Activated naive CD8-positive, alpha-beta T cell treated with anti-CD3 and anti-CD28 coated beads for 36 hours (primary cell): ENCODE measurements at regions not wholly inside any gene's neighbourhood (a gene's known extent, or its start where the extent isn't known, plus 50 kb on each side); places are given as distances from the start of the nearest gene placed in this dataset.

ENCODE experiments used
- DNase-seq: peaks from one replicate; pipeline ENCODE4 v3.0.0; 2021
- H3K27ac Mint-ChIP-seq: one replicate; pipeline ENCODE4 v1.8.0; 2022; ENCODE audit warnings: mild to moderate bottlenecking, moderate library complexity, mixed read lengths
- H3K27me3 Mint-ChIP-seq: one replicate; pipeline ENCODE4 v1.8.0; 2022; ENCODE audit warnings: mild to moderate bottlenecking, mixed read lengths
- H3K36me3 Mint-ChIP-seq: one replicate; pipeline ENCODE4 v1.8.0; 2021; ENCODE audit warnings: mild to moderate bottlenecking, mixed read lengths
- H3K4me1 Mint-ChIP-seq: one replicate; pipeline ENCODE4 v1.8.0; 2021; ENCODE audit warnings: mixed read lengths
- H3K4me3 Mint-ChIP-seq: one replicate; pipeline ENCODE4 v1.8.0; 2022; ENCODE audit warnings: mild to moderate bottlenecking, moderate library complexity, mixed read lengths
- H3K9me3 Mint-ChIP-seq: one replicate; pipeline ENCODE4 v1.8.0; 2022; ENCODE audit warnings: mixed read lengths

- no peaks in the 10 kb centered on the region for H3K36me3 Mint-ChIP-seq
- H3K9me3 Mint-ChIP-seq, result peaks cover 1% of the 10 kb centered on the region
- H3K4me3 Mint-ChIP-seq, result no peak overlapping the region
- H3K27ac Mint-ChIP-seq, result no peak overlapping the region
- H3K27me3 Mint-ChIP-seq, result no peaks in the 10 kb centered on the region
- DNase-seq, result no peak
- H3K4me1 Mint-ChIP-seq, result no peaks in the 10 kb centered on the region
Measured at GRCh38 chr18:28831476-28831875, 654.5 kb upstream of the CDH2 start.

GRCh38 chr18:28826107-28826506, 649.2 kb upstream of the CDH2 start:
- no peaks in the 10 kb centered on the region for H3K4me1 Mint-ChIP-seq
- H3K27me3 Mint-ChIP-seq, result no peaks in the 10 kb centered on the region
- no peak overlapping the region for H3K27ac Mint-ChIP-seq
- no peak overlapping the region for H3K4me3 Mint-ChIP-seq
- H3K9me3 Mint-ChIP-seq, result peaks cover 6% of the 10 kb centered on the region
- H3K36me3 Mint-ChIP-seq, result no peaks in the 10 kb centered on the region
- no peak for DNase-seq

DNA sequence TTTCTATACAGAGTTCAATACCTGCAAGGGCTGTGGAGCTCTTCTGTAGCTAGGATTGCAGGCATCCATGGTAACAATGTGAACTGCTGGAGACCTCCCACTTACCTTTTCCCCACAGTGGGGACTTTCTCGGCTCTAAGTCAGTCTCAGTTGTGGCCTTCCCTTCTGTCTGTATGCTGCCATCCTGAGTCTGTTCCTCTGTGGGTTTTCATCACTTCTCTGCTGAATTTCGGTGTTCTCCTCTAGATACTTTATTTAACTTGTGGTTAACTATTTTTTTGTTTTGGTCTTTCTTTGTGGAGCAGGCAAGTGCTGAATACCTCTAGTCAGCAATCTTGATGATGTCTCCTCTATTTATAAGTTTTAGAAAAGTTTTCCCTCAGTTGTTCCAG, 647.2 kb upstream of the CDH2 start:
- H3K27ac Mint-ChIP-seq, result no peak overlapping the region
- peaks cover 6% of the 10 kb centered on the region for H3K9me3 Mint-ChIP-seq
- H3K36me3 Mint-ChIP-seq, result no peaks in the 10 kb centered on the region
- no peak for DNase-seq
- H3K27me3 Mint-ChIP-seq, result no peaks in the 10 kb centered on the region
- H3K4me1 Mint-ChIP-seq, result no peaks in the 10 kb centered on the region
- H3K4me3 Mint-ChIP-seq, result no peak overlapping the region

GRCh38 chr18:28823506-28824182, 646.7 kb upstream of the CDH2 start:
- Mint-ChIP-seq H3K27ac (no peak overlapping the region), H3K36me3 (no peaks in the 10 kb centered on the region), H3K4me1 (no peaks in the 10 kb centered on the region), H3K4me3 (no peak overlapping the region), H3K9me3 (peaks cover 6% of the 10 kb centered on the region), H3K27me3 (no peaks in the 10 kb centered on the region)
- no peak for DNase-seq

DNA sequence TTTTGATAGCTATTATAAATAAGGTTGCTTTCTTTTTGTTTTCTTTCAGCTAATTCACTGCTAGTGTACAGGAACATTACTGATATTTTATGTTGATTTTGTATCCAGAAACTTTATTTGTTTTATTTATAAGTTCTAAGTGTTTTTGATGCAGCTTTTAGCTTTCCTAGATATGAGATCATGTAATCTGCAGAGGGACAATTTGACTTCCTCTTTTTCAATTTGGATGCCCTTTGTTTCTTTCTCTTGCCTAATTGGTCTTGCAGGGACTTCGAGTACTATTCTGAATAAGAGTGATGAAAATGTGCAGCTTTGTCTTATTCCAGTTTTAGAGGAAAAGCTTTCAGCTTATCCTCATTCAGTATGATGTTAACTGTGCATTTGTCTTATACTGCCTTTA, 643.4 kb upstream of the CDH2 start:
- DNase-seq, result no peak
- H3K4me3 Mint-ChIP-seq, result no peak overlapping the region
- H3K27ac Mint-ChIP-seq, result no peak overlapping the region
- H3K36me3 Mint-ChIP-seq, result no peaks in the 10 kb centered on the region
- no peaks in the 10 kb centered on the region for H3K27me3 Mint-ChIP-seq
- H3K4me1 Mint-ChIP-seq, result no peaks in the 10 kb centered on the region
- peaks cover 6% of the 10 kb centered on the region for H3K9me3 Mint-ChIP-seq

DNA sequence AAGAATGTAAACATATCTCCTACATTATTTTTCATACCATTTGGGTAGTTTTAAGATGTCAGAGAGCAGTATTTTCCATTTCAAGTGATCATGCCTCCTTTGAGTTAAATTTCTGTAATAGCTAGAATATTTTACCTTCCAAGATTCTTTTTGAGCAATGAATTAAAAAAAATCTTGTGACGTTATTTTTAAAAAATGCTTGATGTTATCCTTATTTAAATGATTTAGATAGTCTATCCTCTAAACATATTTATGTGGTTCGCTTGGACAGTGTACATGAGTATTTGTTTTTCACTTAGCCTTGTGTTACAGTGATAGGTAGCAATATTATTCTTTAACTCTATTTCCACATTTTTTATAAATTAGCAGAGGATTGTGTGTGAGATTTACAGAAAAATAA, 639.2 kb upstream of the CDH2 start:
- no peak for DNase-seq
- H3K36me3 Mint-ChIP-seq, result no peaks in the 10 kb centered on the region
- no peaks in the 10 kb centered on the region for H3K27me3 Mint-ChIP-seq
- H3K4me1 Mint-ChIP-seq, result no peaks in the 10 kb centered on the region
- H3K4me3 Mint-ChIP-seq, result no peak overlapping the region
- no peak overlapping the region for H3K27ac Mint-ChIP-seq
- peaks cover 6% of the 10 kb centered on the region for H3K9me3 Mint-ChIP-seq

- no peaks in the 10 kb centered on the region for H3K4me1 Mint-ChIP-seq
- no peaks in the 10 kb centered on the region for H3K27me3 Mint-ChIP-seq
- H3K36me3 Mint-ChIP-seq, result no peaks in the 10 kb centered on the region
- DNase-seq, result no peak
- no peak overlapping the region for H3K4me3 Mint-ChIP-seq
- H3K9me3 Mint-ChIP-seq, result peaks cover 7% of the 10 kb centered on the region
- H3K27ac Mint-ChIP-seq, result no peak overlapping the region
Measured at GRCh38 chr18:28814365-28814764, 637.4 kb upstream of the CDH2 start.

GRCh38 chr18:28808373-28808772, 631.4 kb upstream of the CDH2 start:
- Mint-ChIP-seq H3K9me3 (peaks cover 16% of the 10 kb centered on the region), H3K4me3 (no peak overlapping the region), H3K4me1 (no peaks in the 10 kb centered on the region), H3K36me3 (no peaks in the 10 kb centered on the region), H3K27me3 (no peaks in the 10 kb centered on the region), H3K27ac (no peak overlapping the region)
- DNase-seq, result no peak

DNA sequence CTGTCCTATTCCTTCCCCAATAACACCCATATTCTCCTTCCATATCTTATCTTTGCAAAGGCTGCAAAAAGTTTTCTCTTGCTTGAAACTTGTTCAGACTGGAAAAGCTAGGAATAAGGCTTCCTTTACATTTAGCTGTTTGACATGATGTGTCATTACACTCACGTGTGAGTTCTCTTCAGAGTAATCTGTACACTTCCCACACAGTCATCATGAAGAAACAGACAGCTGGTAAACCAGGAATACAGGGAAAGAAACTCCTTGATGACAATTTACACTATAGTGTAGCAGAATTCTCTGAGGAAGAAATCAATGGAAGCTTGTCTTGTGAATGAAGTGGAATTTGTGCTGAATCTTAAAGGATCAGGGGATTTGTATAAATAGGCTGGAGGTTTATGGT, 628.6 kb upstream of the CDH2 start:
- H3K27me3 Mint-ChIP-seq, result no peaks in the 10 kb centered on the region
- peaks cover 13% of the 10 kb centered on the region for H3K9me3 Mint-ChIP-seq
- no peaks in the 10 kb centered on the region for H3K36me3 Mint-ChIP-seq
- H3K4me1 Mint-ChIP-seq, result no peaks in the 10 kb centered on the region
- DNase-seq, result no peak
- no peak overlapping the region for H3K4me3 Mint-ChIP-seq
- no peak overlapping the region for H3K27ac Mint-ChIP-seq

DNA sequence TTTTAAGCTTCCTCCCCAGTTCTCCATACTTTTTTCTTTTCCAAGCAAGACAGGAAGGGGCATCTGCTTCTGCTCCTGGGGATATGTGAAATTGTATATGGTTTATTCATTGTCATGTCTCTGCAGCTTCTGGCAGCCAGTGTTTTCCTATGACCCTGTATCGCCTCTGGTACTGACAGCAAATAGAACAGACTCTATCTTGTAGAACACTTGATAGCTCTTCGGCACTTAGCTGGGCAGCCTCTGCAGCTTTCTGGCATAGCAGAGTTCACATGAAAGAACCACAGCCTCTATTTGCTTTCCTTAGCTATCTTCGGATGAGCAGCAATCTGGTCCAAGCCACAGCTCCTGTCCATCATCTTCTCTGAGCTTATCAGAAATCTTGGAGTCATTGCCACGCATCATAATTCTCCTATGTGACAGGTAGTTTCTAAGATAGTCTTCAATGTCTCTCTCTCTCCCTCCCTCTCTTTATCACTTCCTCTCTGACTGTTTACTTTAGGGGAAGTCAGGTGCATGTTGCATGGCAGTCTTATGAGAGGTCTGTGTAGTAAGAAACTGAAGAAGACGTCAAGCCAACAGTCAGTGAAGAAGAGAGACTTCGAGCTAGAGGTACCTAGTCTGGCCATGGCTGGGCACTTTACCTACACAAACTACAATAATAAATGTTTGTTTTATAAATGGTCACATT, 627.7 kb upstream of the CDH2 start:
- no peak overlapping the region for H3K4me3 Mint-ChIP-seq
- H3K9me3 Mint-ChIP-seq, result peaks cover 15% of the 10 kb centered on the region
- no peaks in the 10 kb centered on the region for H3K36me3 Mint-ChIP-seq
- H3K27me3 Mint-ChIP-seq, result no peaks in the 10 kb centered on the region
- no peaks in the 10 kb centered on the region for H3K4me1 Mint-ChIP-seq
- DNase-seq, result no peak
- H3K27ac Mint-ChIP-seq, result no peak overlapping the region

DNA sequence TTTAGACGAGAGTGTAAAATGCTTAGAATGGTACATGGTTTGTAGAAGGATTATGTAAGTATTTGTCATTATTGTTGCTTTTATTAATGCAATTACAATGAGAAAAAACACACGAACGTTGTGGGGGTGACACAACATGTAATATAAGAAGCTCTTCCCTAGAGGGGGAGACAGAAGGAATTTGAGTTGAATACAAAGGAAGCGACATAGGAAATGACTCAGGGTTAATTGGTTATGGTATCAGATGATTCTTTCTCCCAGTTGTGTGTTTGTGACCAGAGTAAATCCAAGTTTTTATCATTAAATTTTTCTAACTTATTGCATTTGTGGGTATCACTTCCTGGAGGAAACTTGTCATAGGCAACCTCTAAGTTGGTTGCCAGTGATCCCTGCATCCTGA, 625.6 kb upstream of the CDH2 start:
- DNase-seq, result no peak
- Mint-ChIP-seq H3K27me3 (no peaks in the 10 kb centered on the region), H3K36me3 (no peaks in the 10 kb centered on the region), H3K27ac (no peak overlapping the region), H3K4me3 (no peak overlapping the region), H3K9me3 (peaks cover 8% of the 10 kb centered on the region), H3K4me1 (no peaks in the 10 kb centered on the region)

DNA sequence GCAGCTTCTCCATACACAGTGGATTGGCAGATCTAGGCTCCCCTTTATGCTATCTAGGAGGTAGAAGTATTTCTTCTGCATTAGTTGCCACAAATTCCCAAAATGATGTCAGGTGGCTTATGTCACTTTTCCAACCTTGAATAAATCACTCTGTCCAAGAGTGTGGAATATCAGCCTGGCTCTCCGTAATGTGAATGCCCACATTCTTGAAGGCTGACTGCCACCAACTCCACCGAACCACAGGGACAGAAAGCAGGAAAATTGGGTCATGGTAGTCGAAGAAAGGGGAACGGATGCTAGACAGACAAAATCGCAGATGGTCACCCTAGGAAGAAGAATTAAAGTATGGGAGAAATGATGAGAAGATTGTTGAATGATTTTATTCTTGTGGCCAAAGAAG, 624.9 kb upstream of the CDH2 start:
- no peak for DNase-seq
- no peak overlapping the region for H3K4me3 Mint-ChIP-seq
- peaks cover 6% of the 10 kb centered on the region for H3K9me3 Mint-ChIP-seq
- no peak overlapping the region for H3K27ac Mint-ChIP-seq
- H3K36me3 Mint-ChIP-seq, result no peaks in the 10 kb centered on the region
- no peaks in the 10 kb centered on the region for H3K4me1 Mint-ChIP-seq
- no peaks in the 10 kb centered on the region for H3K27me3 Mint-ChIP-seq

DNA sequence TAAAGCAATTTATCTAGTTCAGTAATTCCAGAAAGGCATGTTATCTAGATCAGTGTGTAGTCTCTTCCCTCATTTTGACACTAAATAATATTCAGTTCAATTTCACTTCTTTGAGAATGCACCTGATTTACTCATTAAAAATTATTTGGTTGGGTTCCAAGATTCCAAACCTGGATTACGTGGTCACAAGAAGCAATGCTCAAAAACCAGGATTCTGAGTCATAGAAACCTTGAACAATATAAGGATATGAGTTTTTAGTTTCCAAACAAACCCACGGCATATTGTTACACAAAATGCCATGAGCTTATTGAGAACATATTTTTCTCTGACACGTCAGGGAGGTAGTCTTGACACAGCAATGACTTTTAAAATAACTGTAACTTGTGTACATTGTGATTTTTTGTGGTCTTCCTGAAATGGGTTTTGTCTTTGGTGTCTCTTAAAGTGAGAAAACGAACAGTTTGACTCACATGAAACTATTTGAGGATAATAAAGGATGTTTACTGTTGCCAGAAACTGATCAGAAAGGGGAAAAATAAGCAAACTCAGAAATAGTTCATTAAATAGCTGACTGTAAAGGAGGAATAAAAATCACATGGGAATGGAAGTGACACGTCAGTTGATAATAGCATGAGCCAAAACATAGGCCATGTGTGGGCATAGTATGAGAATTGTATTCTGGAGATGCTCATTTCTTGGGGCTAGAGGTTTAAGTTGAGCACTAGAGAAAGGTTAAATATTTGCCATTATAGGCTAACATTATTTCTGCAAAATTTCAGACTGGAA, 617.7 kb upstream of the CDH2 start:
- H3K36me3 Mint-ChIP-seq, result no peaks in the 10 kb centered on the region
- H3K27ac Mint-ChIP-seq, result no peak overlapping the region
- no peaks in the 10 kb centered on the region for H3K4me1 Mint-ChIP-seq
- no peaks in the 10 kb centered on the region for H3K27me3 Mint-ChIP-seq
- H3K9me3 Mint-ChIP-seq, result peaks cover 9% of the 10 kb centered on the region
- no peak overlapping the region for H3K4me3 Mint-ChIP-seq
- no peak for DNase-seq

- H3K4me3 Mint-ChIP-seq, result no peak overlapping the region
- no peak overlapping the region for H3K27ac Mint-ChIP-seq
- H3K9me3 Mint-ChIP-seq, result peaks cover 9% of the 10 kb centered on the region
- no peaks in the 10 kb centered on the region for H3K36me3 Mint-ChIP-seq
- DNase-seq, result no peak
- H3K27me3 Mint-ChIP-seq, result no peaks in the 10 kb centered on the region
- H3K4me1 Mint-ChIP-seq, result no peaks in the 10 kb centered on the region
Measured at GRCh38 chr18:28793901-28794300, 617.0 kb upstream of the CDH2 start.

GRCh38 chr18:28792404-28793086, 615.6 kb upstream of the CDH2 start:
- DNase-seq, result no peak
- H3K27ac Mint-ChIP-seq, result no peak overlapping the region
- no peaks in the 10 kb centered on the region for H3K36me3 Mint-ChIP-seq
- H3K4me3 Mint-ChIP-seq, result no peak overlapping the region
- no peaks in the 10 kb centered on the region for H3K27me3 Mint-ChIP-seq
- no peaks in the 10 kb centered on the region for H3K4me1 Mint-ChIP-seq
- H3K9me3 Mint-ChIP-seq, result peaks cover 9% of the 10 kb centered on the region
